ENCODE measurements at regions not wholly inside any gene's neighbourhood (a gene's known extent, or its start where the extent isn't known, plus 50 kb on each side); places are given as distances from the start of the nearest gene placed in this dataset.

- Histone ChIP-seq H3K9me3 (peaks cover 23% of the 10 kb centered on the region), H3K4me3 (no peak overlapping the region), H3K36me3 (no peaks in the 10 kb centered on the region), H3K4me1 (peaks cover 33% of the 10 kb centered on the region), H3K27ac (no peak overlapping the region), H3K27me3 (no peaks in the 10 kb centered on the region), H4K20me1 (no peaks in the 10 kb centered on the region), H3K4me2 (no peak overlapping the region), H3K9ac (no peak overlapping the region)
- no peak for TF ChIP-seq Cebpa-rat (IDR thresholded peaks at IDR 0.05)
These were observed 52.1 kb upstream of the MYRIP start for GRCh38 chr3:39757307-39757706.
